ENCODE measurements at regions not wholly inside any gene's neighbourhood (a gene's known extent, or its start where the extent isn't known, plus 50 kb on each side); places are given as distances from the start of the nearest gene placed in this dataset.

- no peak for DNase-seq (ENCODE audit: low read depth)
Measured at GRCh38 chr1:118736322-118736721, 251.8 kb downstream of the TBX15 start.

- DNase-seq (ENCODE audit: low read depth): no peak
Measured at GRCh38 chr1:118717893-118718292, 270.2 kb downstream of the TBX15 start.

- no peak for DNase-seq (ENCODE audit: low read depth)
Measured at GRCh38 chr1:118716775-118717174, 271.4 kb downstream of the TBX15 start.

GRCh38 chr1:118711356-118711755 lies 276.8 kb downstream of the TBX15 start:
- DNase-seq (ENCODE audit: low read depth): no peak

GRCh38 chr1:118698911-118699310 lies 289.2 kb downstream of the TBX15 start:
- no peak for DNase-seq (ENCODE audit: low read depth)

GRCh38 chr1:118692143-118692542 lies 296.0 kb downstream of the TBX15 start:
- no peak for DNase-seq (ENCODE audit: low read depth)

- no peak for DNase-seq (ENCODE audit: low read depth)
Measured at GRCh38 chr1:118688891-118689290, 299.3 kb downstream of the TBX15 start.

- DNase-seq (ENCODE audit: low read depth): no peak
Measured at GRCh38 chr1:118661769-118662320, 326.3 kb downstream of the TBX15 start.

GRCh38 chr1:118660769-118661168 lies 327.4 kb downstream of the TBX15 start:
- DNase-seq (ENCODE audit: low read depth): no peak

- no peak for DNase-seq (ENCODE audit: low read depth)
Measured at GRCh38 chr1:118659646-118660045, 328.5 kb downstream of the TBX15 start.

GRCh38 chr1:118650107-118650807 lies 337.9 kb downstream of the TBX15 start:
- no peak for DNase-seq (ENCODE audit: low read depth)

- DNase-seq (ENCODE audit: low read depth): no peak
Measured at GRCh38 chr1:118649369-118650106, 338.6 kb downstream of the TBX15 start.

GRCh38 chr1:118636004-118636403 lies 352.1 kb downstream of the TBX15 start:
- DNase-seq (ENCODE audit: low read depth): no peak

GRCh38 chr1:118627435-118627834 lies 360.7 kb downstream of the TBX15 start:
- no peak for DNase-seq (ENCODE audit: low read depth)

GRCh38 chr1:118621839-118622238 lies 366.3 kb downstream of the TBX15 start:
- DNase-seq (ENCODE audit: low read depth): no peak

GRCh38 chr1:118618618-118619340 lies 369.4 kb downstream of the TBX15 start:
- no peak for DNase-seq (ENCODE audit: low read depth)

- DNase-seq (ENCODE audit: low read depth): no peak
Measured at GRCh38 chr1:118617916-118618315, 370.2 kb downstream of the TBX15 start.

- no peak for DNase-seq (ENCODE audit: low read depth)
Measured at GRCh38 chr1:118615066-118615465, 373.1 kb downstream of the TBX15 start.

GRCh38 chr1:118589238-118589846 lies 398.8 kb downstream of the TBX15 start:
- DNase-seq (ENCODE audit: low read depth): no peak

GRCh38 chr1:118588566-118588965 lies 399.6 kb downstream of the TBX15 start:
- no peak for DNase-seq (ENCODE audit: low read depth)

- DNase-seq (ENCODE audit: low read depth): no peak
Measured at GRCh38 chr1:118578276-118578675, 393.2 kb upstream of the SPAG17 start.

GRCh38 chr1:118575060-118575459 lies 390.0 kb upstream of the SPAG17 start:
- no peak for DNase-seq (ENCODE audit: low read depth)

Data from fibroblast of the conjunctiva (primary cell).